GM23248 (cell line): ENCODE measurements at regions not wholly inside any gene's neighbourhood (a gene's known extent, or its start where the extent isn't known, plus 50 kb on each side); places are given as distances from the start of the nearest gene placed in this dataset.

ENCODE experiments used
- DNase-seq: peaks from one replicate; pipeline ENCODE4 v3.0.0-alpha.2; 2015
- H2AFZ ChIP-seq: fragments of 200-600 bp; sonication (generic); 2 replicates; pipeline ENCODE4 v1.6.1; 2016; ENCODE audit warnings: antibody characterized with exemption
- H3F3A ChIP-seq: fragments of 200-600 bp; sonication (generic); 2 replicates; pipeline ENCODE4 v1.6.1; 2016; ENCODE audit warnings: mild to moderate bottlenecking, antibody characterized with exemption, mixed run types; ENCODE audit not compliant: insufficient read depth
- H3K27ac ChIP-seq: fragments of 200-600 bp; sonication (generic); 2 replicates; pipeline ENCODE4 v1.5.1; 2016; ENCODE audit warnings: mild to moderate bottlenecking
- H3K27me3 ChIP-seq: fragments of 200-600 bp; sonication (generic); replicated peaks from 2 replicates; pipeline ENCODE4 v1.6.1; 2016; ENCODE audit warnings: mild to moderate bottlenecking; ENCODE audit not compliant: insufficient read depth
- H3K36me3 ChIP-seq: fragments of 200-600 bp; sonication (generic); 2 replicates; pipeline ENCODE4 v1.6.1; 2016; ENCODE audit warnings: low read depth, mild to moderate bottlenecking
- H3K4me1 ChIP-seq: fragments of 200-600 bp; sonication (generic); 2 replicates; pipeline ENCODE4 v1.6.1; 2016; ENCODE audit warnings: mild to moderate bottlenecking; ENCODE audit not compliant: insufficient read depth
- H3K4me2 ChIP-seq: fragments of 200-600 bp; sonication (generic); one replicate; pipeline ENCODE4 v1.6.1; 2016; ENCODE audit warnings: mild to moderate bottlenecking; ENCODE audit not compliant: unreplicated experiment
- H3K4me3 ChIP-seq: fragments of 200-600 bp; sonication (generic); 2 replicates; pipeline ENCODE4 v1.5.1; 2016; ENCODE audit warnings: mild to moderate bottlenecking
- H3K79me2 ChIP-seq: fragments of 200-600 bp; sonication (generic); 2 replicates; pipeline ENCODE4 v1.6.1; 2016; ENCODE audit warnings: mild to moderate bottlenecking; ENCODE audit not compliant: insufficient read depth
- H3K9ac ChIP-seq: fragments of 200-600 bp; sonication (generic); 2 replicates; pipeline ENCODE4 v1.6.1; 2016; ENCODE audit warnings: mild to moderate bottlenecking
- H3K9me2 ChIP-seq: fragments of 200-600 bp; sonication (generic); 2 replicates; pipeline ENCODE4 v1.6.1; 2016; ENCODE audit warnings: mixed run types, mild to moderate bottlenecking, moderate library complexity; ENCODE audit not compliant: insufficient read depth
- H3K9me3 ChIP-seq: fragments of 200-600 bp; sonication (generic); one replicate; pipeline ENCODE4 v1.6.1; 2017; ENCODE audit warnings: low read depth
- H4K20me1 ChIP-seq: fragments of 200-600 bp; sonication (generic); 2 replicates; pipeline ENCODE4 v1.6.0; 2016; ENCODE audit not compliant: insufficient read depth
- EZH2 ChIP-seq: fragments of 200-600 bp; sonication (generic); IDR thresholded peaks from 2 replicates; pipeline ENCODE4 v1.6.1; 2018; ENCODE audit warnings: antibody characterized with exemption, mild to moderate bottlenecking; ENCODE audit not compliant: insufficient read depth, poor library complexity, severe bottlenecking
- EZH2phosphoT487 ChIP-seq: fragments of 200-600 bp; sonication (generic); IDR thresholded peaks from 2 replicates; pipeline ENCODE4 v1.6.1; 2018; ENCODE audit warnings: antibody characterized with exemption, moderate library complexity, mild to moderate bottlenecking, low read depth; ENCODE audit not compliant: insufficient read depth
- WGBS, 2 experiments: methylation state at CpG; one replicate each; pipeline ENCODE4 v1.1.6; 2015 to 2017; ENCODE audit warnings: low lambda C conversion rate in 2 of 2, low coverage in 1 of 2; ENCODE audit errors: missing lambda C conversion rate in 2 of 2; 5-methylcytosine and 5-hydroxymethylcytosine counted together
- in situ Hi-C: fragments of 300-500 bp; cut with MboI; formaldehyde crosslinking; loops from 2 replicates; pipeline ENCODE4 v1.15.0; 2020

DNA sequence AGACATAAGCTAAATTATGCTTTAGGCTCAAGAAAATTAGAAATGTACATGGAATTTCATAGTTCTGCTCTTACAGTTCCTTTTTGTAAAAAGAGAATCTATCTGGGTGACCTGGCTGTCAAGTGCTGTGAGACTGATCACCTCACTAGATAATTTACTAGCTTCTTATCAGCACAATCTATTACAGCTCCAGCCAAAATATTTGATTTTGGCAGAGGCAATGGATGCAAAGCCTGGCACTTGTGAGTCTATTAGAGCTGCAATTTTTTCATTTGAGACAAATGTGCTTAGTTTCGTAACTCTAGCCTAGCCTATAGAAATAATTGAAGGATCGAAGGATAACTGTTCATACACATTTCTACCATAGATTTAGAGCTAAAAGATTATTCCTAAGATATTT lies 927.5 kb downstream of the SLC6A15 start:
- no peaks in the 10 kb centered on the region for H3F3A ChIP-seq
- in situ Hi-C loops, result no loop called here

DNA sequence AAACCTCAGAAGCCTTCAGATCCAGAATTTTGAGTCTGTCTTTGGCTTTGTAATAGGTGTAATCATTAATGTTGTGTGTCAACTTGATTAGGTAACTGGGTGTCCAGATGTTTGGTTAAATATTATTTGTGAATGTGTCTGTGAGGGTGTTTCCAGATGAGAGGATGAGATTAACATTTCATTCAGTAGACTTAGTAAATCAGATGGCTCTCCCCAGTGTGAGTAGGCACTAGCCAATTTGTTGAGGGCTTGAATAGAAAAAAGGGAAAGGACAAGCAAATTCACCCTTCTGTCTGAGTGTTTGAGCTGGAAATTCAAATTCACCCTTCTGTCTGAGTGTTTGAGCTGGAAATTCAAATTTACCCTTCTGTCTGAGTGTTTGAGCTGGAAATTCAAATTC lies 932.2 kb downstream of the SLC6A15 start:
- TF ChIP-seq EZH2, result no peak
- Histone ChIP-seq H3K9me2 (no peaks in the 10 kb centered on the region), H3K27ac (no peak overlapping the region), H3K4me1 (no peaks in the 10 kb centered on the region; the same call in 1 of the 2 replicates), H4K20me1 (no peaks in the 10 kb centered on the region), H3K9me3 (no peaks in the 10 kb centered on the region), H2AFZ (no peak overlapping the region), H3K27me3 (no peaks in the 10 kb centered on the region), H3K4me2 (no peak overlapping the region), H3K79me2 (no peaks in the 10 kb centered on the region), H3K4me3 (no peak overlapping the region), H3K36me3 (no peaks in the 10 kb centered on the region), H3K9ac (no peak overlapping the region), H3F3A (no peaks in the 10 kb centered on the region)
- no peak for DNase-seq
- in situ Hi-C loops, result no loop called here

More for the DNA sequence above, 927.5 kb downstream of the SLC6A15 start:
- no peaks in the 10 kb centered on the region for H3K9me3 ChIP-seq
- H3K79me2 ChIP-seq, result no peaks in the 10 kb centered on the region
- no peaks in the 10 kb centered on the region for H3K9me2 ChIP-seq
- no peaks in the 10 kb centered on the region for H3K4me1 ChIP-seq
- no peaks in the 10 kb centered on the region for H3K36me3 ChIP-seq
- H3K27ac ChIP-seq, result no peak overlapping the region
- no peaks in the 10 kb centered on the region for H3K27me3 ChIP-seq
- 97 to 98% methylated on average over 2 of the region's 2 CpGs for WGBS, 2 experiments
- no peak overlapping the region for H2AFZ ChIP-seq
- DNase-seq, result no peak
- H3K4me3 ChIP-seq, result no peak overlapping the region
- no peak overlapping the region for H3K4me2 ChIP-seq
- TF ChIP-seq EZH2 (no peak), EZH2phosphoT487 (no peak)
- no peaks in the 10 kb centered on the region for H4K20me1 ChIP-seq
- no peak overlapping the region for H3K9ac ChIP-seq

DNA sequence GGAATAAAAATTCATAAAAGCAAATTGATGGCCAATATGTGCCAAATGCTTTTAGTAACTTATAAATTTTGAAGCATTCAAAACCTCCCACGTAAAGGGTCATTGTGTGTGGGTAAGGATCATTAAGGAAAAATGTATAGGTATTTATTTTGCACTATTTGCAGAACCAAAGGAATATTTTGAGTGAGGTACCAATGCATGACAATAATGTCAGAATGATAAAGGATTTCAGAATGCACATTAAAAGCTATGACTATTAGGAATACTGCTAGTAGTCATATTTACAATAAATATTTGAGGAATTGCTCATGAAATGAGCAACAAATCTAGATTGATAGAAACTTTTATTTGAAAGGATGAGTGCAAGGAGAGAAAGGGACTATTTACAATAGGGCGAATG lies 932.8 kb downstream of the SLC6A15 start:
- Histone ChIP-seq H2AFZ (no peak overlapping the region), H3K9me2 (no peaks in the 10 kb centered on the region), H3K36me3 (no peaks in the 10 kb centered on the region), H3K9me3 (no peaks in the 10 kb centered on the region), H4K20me1 (no peaks in the 10 kb centered on the region), H3F3A (no peaks in the 10 kb centered on the region), H3K4me1 (no peaks in the 10 kb centered on the region; the same call in 1 of the 2 replicates), H3K4me3 (no peak overlapping the region), H3K79me2 (no peaks in the 10 kb centered on the region), H3K9ac (no peak overlapping the region), H3K27me3 (no peaks in the 10 kb centered on the region), H3K4me2 (no peak overlapping the region), H3K27ac (no peak overlapping the region)
- WGBS, 2 experiments, result 86 to 91% methylated on average over 2 of the region's 2 CpGs
- TF ChIP-seq EZH2phosphoT487 (no peak), EZH2 (no peak)
- DNase-seq, result no peak
- in situ Hi-C loops, result no loop called here

DNA sequence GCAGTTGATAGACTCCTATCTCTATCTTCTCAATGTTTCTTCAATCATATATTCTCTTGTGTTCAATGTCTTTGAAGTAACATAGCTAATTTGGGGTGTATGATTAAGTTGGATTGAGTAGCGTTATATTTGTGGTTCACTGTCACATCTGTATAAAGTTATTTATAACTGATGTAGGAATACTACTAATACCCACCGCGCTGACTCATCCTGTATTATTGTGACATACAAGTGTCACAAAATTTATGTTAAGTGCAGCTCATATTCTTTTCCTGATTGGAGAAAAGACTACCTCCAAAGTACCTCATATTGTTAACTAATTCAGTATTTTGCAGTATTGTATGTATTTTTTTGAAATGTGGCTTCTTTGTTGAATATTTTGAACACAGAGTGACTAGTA lies 940.8 kb downstream of the SLC6A15 start:
- in situ Hi-C loops, result no loop called here
- WGBS, 2 experiments, result 84 to 92% methylated on average over 3 of the region's 3 CpGs
- DNase-seq, result peak; percentile 25

DNA sequence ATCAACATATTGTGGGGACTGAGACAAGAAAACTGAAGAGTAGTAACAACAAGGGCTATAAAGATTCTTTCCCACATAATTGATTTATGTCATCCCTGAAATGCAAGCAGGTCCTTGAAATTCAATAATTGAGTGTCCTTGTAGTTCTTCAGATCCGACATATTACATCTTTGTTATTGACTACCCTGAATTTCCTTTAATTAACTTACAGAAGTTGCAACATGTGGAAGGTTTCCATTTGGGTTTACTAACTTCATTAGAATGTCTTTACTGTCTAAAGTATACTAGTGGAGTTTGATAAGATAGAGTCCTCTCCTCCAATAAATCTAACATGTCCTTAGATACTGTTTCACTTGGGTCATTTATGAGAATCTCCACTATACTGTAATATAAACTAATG lies 951.8 kb downstream of the SLC6A15 start:
- Histone ChIP-seq H3K4me3 (no peak overlapping the region), H3K4me1 (no peaks in the 10 kb centered on the region), H3K27me3 (no peaks in the 10 kb centered on the region), H2AFZ (no peak overlapping the region), H3K9ac (no peak overlapping the region), H3K27ac (no peak overlapping the region), H3K9me2 (no peaks in the 10 kb centered on the region; the same call in 1 of the 2 replicates), H4K20me1 (no peaks in the 10 kb centered on the region), H3K9me3 (no peaks in the 10 kb centered on the region), H3K79me2 (no peaks in the 10 kb centered on the region), H3K36me3 (no peaks in the 10 kb centered on the region), H3K4me2 (no peak overlapping the region), H3F3A (no peaks in the 10 kb centered on the region; the same call in 1 of the 2 replicates)
- DNase-seq, result no peak
- 91 to 97% methylated on average over 1 of the region's 1 CpG for WGBS, 2 experiments
- TF ChIP-seq EZH2 (no peak), EZH2phosphoT487 (no peak)
- in situ Hi-C loops, result no loop called here

More for the DNA sequence above, 940.8 kb downstream of the SLC6A15 start:
- Histone ChIP-seq H3F3A (no peaks in the 10 kb centered on the region), H3K9me2 (no peaks in the 10 kb centered on the region), H3K9me3 (no peaks in the 10 kb centered on the region), H4K20me1 (no peaks in the 10 kb centered on the region), H2AFZ (no peak overlapping the region), H3K4me3 (no peak overlapping the region), H3K4me2 (no peak overlapping the region), H3K79me2 (no peaks in the 10 kb centered on the region), H3K36me3 (no peaks in the 10 kb centered on the region), H3K27ac (no peak overlapping the region), H3K4me1 (no peaks in the 10 kb centered on the region), H3K9ac (no peak overlapping the region), H3K27me3 (no peaks in the 10 kb centered on the region)
- TF ChIP-seq EZH2phosphoT487 (no peak), EZH2 (no peak)
